Fibroblast of the conjunctiva (primary cell): ENCODE measurements at regions not wholly inside any gene's neighbourhood (a gene's known extent, or its start where the extent isn't known, plus 50 kb on each side); places are given as distances from the start of the nearest gene placed in this dataset.
"Not testable (repeated sequence)": the region's sequence is repeated elsewhere in the genome, so short reads cannot be mapped to it uniquely, and the experiment has no call there.

ENCODE experiments used
- DNase-seq: peaks from one replicate; pipeline ENCODE4 v3.0.0-alpha.2; 2010; ENCODE audit warnings: low read depth

DNA sequence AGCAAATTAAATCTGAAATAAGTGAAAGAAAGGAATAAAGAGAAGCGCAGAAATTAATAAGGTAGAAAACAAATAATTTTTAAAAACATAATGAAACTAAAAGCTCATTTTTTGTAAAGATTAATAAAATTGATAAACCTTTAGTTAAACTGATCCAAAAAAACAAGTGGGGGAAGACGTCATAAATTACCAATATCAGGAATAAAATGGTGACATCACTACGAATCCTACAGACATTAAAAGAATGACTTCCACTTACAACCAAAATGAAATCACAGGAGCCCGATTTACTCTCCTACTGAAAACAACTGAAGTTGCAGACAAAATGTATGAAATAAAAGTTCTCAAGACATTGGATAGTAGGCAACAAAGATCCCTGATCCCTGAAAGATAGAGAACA, 68.1 kb upstream of the IFFO2 start:
- DNase-seq: no peak

DNA sequence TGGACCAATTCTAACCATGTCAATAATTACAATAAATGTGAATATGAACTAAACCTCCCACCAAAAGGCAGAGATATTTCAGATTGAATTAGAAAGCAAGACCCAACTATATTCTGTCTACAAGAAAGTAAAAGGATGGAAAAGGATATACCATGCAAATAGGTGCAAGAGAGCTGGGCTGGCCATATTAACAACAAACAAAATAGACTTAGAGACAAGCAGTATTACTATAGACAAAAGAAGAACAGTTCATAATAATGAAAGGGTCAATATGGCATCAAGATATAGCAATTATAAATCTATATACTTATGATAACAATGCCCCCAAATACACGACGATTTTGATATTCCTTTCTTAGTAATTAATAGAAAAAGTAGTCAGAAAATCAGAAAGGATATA, 67.3 kb upstream of the IFFO2 start:
- no peak for DNase-seq

GRCh38 chr1:19021845-19022244, 65.4 kb upstream of the IFFO2 start:
- DNase-seq: no peak

DNA sequence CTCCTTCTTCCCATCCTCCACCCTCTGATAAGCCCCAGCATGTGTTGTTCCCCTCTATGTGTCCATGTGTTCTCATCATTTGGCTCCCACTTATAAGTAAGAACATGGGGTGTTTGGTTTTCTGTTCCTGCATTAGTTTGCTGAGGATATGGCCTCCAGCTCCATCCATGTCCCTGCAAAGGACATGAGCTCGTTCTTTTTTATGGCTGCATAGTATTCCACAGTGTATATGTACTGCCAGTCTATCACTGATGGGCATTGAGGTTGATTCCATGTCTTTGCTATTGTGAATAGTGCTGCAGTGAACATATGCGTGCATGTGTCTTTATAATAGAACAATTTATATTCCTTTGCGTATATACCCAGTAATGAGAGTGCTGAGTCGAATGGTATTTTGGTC, 62.8 kb upstream of the IFFO2 start:
- not testable (repeated sequence) for DNase-seq

- no peak for DNase-seq
Measured at GRCh38 chr1:19015476-19015875, 59.0 kb upstream of the IFFO2 start.

- no peak for DNase-seq
Measured at GRCh38 chr1:19014765-19015164, 58.3 kb upstream of the IFFO2 start.

GRCh38 chr1:19013826-19014548, 57.5 kb upstream of the IFFO2 start:
- DNase-seq: no peak

GRCh38 chr1:19011845-19012231, 55.4 kb upstream of the IFFO2 start:
- no peak for DNase-seq

GRCh38 chr1:19010995-19011844, 54.7 kb upstream of the IFFO2 start:
- DNase-seq: peak; percentile 90

- DNase-seq: no peak
Measured at GRCh38 chr1:19010503-19010902, 54.0 kb upstream of the IFFO2 start.

DNA sequence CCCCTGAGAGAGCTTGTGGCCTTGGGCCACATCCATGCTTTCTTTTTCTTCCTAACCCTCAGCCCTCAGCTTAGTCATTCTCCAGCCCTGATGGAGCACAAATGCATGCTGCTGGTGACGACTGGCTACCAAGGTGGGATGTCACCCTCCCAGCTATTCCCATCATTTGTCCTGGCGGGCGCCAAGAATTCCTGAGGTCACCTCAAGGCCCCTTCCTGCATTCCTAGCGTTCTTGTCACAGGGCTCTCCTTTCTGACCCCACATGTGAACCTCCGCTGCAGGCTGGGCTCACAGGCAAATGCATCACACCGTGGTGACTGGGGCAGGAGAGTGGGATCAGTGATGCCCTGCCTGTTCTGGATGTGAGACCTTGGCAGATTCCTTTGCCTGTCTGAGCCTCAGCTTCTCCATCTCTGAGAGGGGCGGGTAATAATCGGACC, 53.4 kb upstream of the IFFO2 start:
- no peak for DNase-seq

- no peak for DNase-seq
Measured at GRCh38 chr1:19009126-19009881, 52.8 kb upstream of the IFFO2 start.

GRCh38 chr1:19007491-19008441, 51.3 kb upstream of the IFFO2 start:
- no peak for DNase-seq

DNA sequence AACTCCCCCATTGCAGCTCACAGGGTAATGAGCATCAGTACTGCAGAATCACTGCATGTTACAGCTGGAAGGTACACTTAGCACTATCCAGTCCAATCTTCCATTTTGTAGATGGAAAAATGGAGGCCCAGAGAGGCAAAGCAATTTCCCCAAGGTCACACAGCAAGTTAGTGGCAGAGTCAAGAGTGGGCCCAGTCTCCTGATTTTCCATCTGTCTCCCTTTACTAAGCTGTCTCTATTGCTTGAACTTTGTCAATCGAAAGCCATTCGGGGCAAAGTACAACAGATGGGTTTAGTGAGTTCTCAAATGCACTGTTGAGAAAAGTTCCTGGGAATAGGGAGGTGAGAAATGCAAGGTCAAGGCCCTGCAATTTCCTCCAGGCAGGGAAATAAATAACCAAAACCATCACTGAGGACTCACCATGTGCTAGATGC, 50.4 kb upstream of the IFFO2 start:
- DNase-seq: no peak
